D721Med (cell line): ENCODE measurements at regions not wholly inside any gene's neighbourhood (a gene's known extent, or its start where the extent isn't known, plus 50 kb on each side); places are given as distances from the start of the nearest gene placed in this dataset.

Experiments used
- DNase-seq: peaks from one replicate; pipeline ENCODE4 v3.0.0; 2011; ENCODE audit warnings: low spot score; ENCODE audit not compliant: insufficient read length
- FAIRE-seq: peaks from 2 replicates; lab custom pipeline; 2011; peaks lifted over from hg19 to GRCh38; lab: Jason Lieb, UNC
- CTCF ChIP-seq: IDR thresholded peaks from 2 replicates; pipeline ENCODE4 v1.5.1; 2012; ENCODE audit warnings: mild to moderate bottlenecking, control low read depth; ENCODE audit not compliant: insufficient read depth; ENCODE audit errors: missing control alignments

DNA sequence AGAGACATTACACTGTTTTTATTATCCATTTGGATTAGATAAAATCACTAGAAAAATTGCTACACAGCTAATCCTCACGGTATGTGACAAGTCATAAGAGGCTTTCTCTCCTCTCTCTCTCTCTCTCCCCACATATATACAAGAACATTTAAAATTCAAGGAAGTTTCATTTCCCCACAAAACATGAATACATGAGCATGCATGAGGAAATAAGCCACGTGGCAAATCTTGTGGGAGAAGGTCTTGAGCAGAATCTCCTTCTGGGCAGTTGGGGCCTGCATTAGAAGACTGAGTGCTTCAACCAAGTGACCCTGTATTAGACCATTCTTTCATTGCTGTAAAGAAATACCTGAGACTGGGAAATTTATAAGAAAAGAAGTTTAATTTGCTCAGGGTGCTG is 1313.1 kb downstream of the MRPL39 start:
- FAIRE-seq, result no peak
- no peak for TF ChIP-seq CTCF
- DNase-seq, result no peak

DNA sequence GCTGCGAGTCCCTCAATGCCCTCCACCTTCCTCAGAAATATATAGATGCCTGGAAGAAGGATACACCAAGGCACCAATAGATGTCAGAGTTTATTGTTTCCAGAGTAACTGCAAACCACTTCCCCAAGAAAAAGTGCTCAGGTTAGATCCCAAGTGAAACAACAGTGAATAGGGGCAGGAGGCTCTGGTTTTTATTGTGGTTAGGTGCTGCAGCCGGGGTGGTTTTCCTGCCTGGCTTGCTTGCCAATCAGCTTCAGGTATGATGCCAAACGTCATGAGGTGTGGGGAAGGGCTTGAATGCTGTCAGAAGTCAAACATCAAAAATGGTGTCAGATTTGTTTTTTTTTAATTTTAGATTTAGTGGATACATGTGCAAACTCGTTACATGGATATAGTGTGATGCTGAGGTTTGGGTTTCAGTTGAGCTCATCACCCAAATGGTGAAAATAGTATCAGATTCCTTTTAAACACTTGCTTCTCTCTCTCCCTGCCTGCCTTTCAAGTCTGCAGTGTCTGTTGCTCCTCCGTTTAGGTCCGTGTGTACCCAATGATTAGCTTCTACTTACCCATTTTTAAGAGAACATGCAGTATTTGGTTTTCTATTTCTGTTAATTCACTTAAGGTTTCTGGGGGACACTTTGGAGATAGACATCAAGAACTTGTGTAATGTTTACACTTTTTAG is 1317.0 kb downstream of the MRPL39 start:
- FAIRE-seq (no peak), DNase-seq (no peak)
- TF ChIP-seq CTCF, result no peak

GRCh38 chr21:24289539-24289938 is 1317.7 kb downstream of the MRPL39 start:
- no peak for DNase-seq
- TF ChIP-seq CTCF, result no peak
- no peak for FAIRE-seq

DNA sequence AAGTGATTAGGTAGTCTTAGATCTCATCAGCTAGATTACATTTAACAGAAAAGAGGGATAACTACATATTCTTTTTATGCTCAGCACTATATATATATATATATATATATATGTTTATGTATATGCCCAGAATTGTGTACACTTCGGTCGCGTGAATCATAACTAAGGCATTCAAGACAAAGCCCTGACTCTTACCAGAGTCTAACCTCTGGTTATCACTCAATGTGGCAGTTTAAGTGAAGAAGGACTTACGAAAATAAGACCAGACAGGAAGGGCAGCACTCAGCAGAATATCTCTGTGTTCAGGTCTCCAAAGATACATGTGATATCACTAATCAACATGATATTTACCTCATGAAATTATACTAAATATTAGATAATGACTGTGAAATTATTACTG is 1326.7 kb downstream of the MRPL39 start:
- no peak for TF ChIP-seq CTCF
- FAIRE-seq, result no peak
- DNase-seq, result no peak

GRCh38 chr21:24278711-24279110 is 1328.6 kb downstream of the MRPL39 start:
- no peak for FAIRE-seq
- no peak for TF ChIP-seq CTCF
- no peak for DNase-seq

DNA sequence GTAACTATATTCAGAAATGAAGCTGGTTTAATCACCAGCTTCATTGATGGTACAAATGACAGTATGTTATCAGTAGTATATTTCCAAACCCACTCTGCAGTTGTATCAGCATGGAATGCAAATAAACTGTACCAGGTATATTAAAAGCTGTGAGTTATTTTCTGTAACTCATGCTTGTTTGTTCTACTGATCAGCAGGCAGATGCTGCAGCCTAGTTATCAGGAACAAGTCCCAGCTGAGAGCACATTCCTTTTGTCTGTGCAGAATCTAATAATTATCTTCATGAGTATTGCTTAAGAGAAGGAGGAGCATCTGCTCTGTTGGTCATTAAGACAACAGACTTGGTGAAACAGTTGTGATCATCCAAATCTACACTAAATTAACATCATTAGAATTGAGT is 1331.1 kb downstream of the MRPL39 start:
- no peak for DNase-seq
- no peak for TF ChIP-seq CTCF

GRCh38 chr21:24275616-24276015 is 1331.7 kb downstream of the MRPL39 start:
- no peak for FAIRE-seq
- no peak for DNase-seq
- TF ChIP-seq CTCF, result no peak

More for the DNA sequence above, 1331.1 kb downstream of the MRPL39 start:
- no peak for FAIRE-seq
